Ishikawa (cell line): ENCODE measurements at regions not wholly inside any gene's neighbourhood (a gene's known extent, or its start where the extent isn't known, plus 50 kb on each side); places are given as distances from the start of the nearest gene placed in this dataset.

Source experiments
- CEBPB ChIP-seq: IDR thresholded peaks from 2 replicates; pipeline ENCODE4 v1.6.1; 2012
- CREB1 ChIP-seq: IDR thresholded peaks from 2 replicates; pipeline ENCODE4 v1.6.1; 2012; ENCODE audit warnings: low read depth
- EGR1 ChIP-seq: IDR thresholded peaks from 2 replicates; pipeline ENCODE4 v1.6.1; 2012
- EP300 ChIP-seq: IDR thresholded peaks from 2 replicates; pipeline ENCODE4 v1.6.1; 2012; ENCODE audit warnings: borderline replicate concordance
- FOXM1 ChIP-seq: IDR thresholded peaks from 2 replicates; pipeline ENCODE4 v1.6.1; 2012; ENCODE audit warnings: low read depth, borderline replicate concordance
- MAX ChIP-seq: IDR thresholded peaks from 2 replicates; pipeline ENCODE4 v1.6.1; 2012
- NFIC ChIP-seq: IDR thresholded peaks from 2 replicates; pipeline ENCODE4 v1.6.1; 2012
- RAD21 ChIP-seq: IDR thresholded peaks from 2 replicates; pipeline ENCODE4 v1.6.1; 2012; ENCODE audit warnings: low read depth
- REST ChIP-seq: IDR thresholded peaks from 2 replicates; pipeline ENCODE4 v1.6.1; 2012; ENCODE audit warnings: low read depth, mild to moderate bottlenecking
- TAF1 ChIP-seq: IDR thresholded peaks from 2 replicates; pipeline ENCODE4 v1.6.1; 2012; ENCODE audit warnings: low read depth, mild to moderate bottlenecking
- TCF12 ChIP-seq: IDR thresholded peaks from 2 replicates; pipeline ENCODE4 v1.6.1; 2012; ENCODE audit warnings: low read depth
- TEAD4 ChIP-seq: IDR thresholded peaks from 2 replicates; pipeline ENCODE4 v1.6.1; 2012
- YY1 ChIP-seq: IDR thresholded peaks from 2 replicates; pipeline ENCODE4 v1.6.1; 2012; ENCODE audit warnings: low read depth
- ZBTB7A ChIP-seq: IDR thresholded peaks from 2 replicates; pipeline ENCODE4 v1.6.1; 2012; ENCODE audit warnings: low read depth

DNA sequence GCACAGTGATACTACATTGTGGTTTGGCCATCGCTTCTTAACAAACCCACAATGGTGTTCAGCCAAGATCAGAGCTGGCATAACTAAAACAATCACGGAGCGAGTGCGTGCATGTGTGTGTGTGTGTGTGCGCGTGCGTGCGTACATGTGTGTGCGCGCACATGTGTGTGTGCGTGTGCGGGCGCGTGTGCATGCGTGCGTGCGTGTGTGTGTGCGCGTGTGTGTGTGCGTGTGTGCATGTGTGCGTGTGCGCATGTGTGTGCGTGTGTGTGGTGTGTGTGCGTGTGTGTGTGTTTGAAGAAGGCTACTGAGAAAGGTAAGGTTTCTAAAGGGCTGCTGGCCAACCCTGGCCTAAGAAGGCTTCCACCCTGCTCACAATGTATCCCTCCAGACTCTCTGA, 582.4 kb downstream of the CMPK2 start:
- TF ChIP-seq REST (no peak), MAX (no peak), TEAD4 (no peak), RAD21 (no peak), TAF1 (no peak), ZBTB7A (no peak), CEBPB (no peak), EGR1 (no peak), EP300 (no peak), YY1 (no peak), NFIC (no peak), FOXM1 (no peak), TCF12 (no peak), CREB1 (no peak)
